ENCODE measurements at regions not wholly inside any gene's neighbourhood (a gene's known extent, or its start where the extent isn't known, plus 50 kb on each side); places are given as distances from the start of the nearest gene placed in this dataset.

- no peaks in the 10 kb centered on the region for H3K9me3 ChIP-seq (ENCODE audit: low read depth, low read length, poor library complexity, severe bottlenecking)
- no peak for DNase-seq (ENCODE audit: low spot score)
- no peaks in the 10 kb centered on the region for H3K27me3 ChIP-seq (replicated peaks; ENCODE audit: insufficient read depth, low read depth, low read length, poor library complexity)
- CTCF ChIA-PET: no interaction called here
- intact Hi-C loops (cut with micrococcal nuclease; ENCODE audit: unreplicated experiment): no loop called here
- no TSS peak for BruUV-seq (replicated peaks)
- no peak overlapping the region for H3K27ac ChIP-seq (ENCODE audit: low read depth, low read length, poor library complexity, severe bottlenecking)
- H3K4me1 ChIP-seq (ENCODE audit: insufficient read depth, low read length, poor library complexity, severe bottlenecking): no peaks in the 10 kb centered on the region
- POLR2A ChIA-PET (ENCODE audit: low non-redundant PET): no interaction called here
- no peak overlapping the region for H3K4me3 ChIP-seq (ENCODE audit: low read depth, low read length, poor library complexity, severe bottlenecking)
- no peaks in the 10 kb centered on the region for H3K36me3 ChIP-seq (ENCODE audit: insufficient read depth, low read length, poor library complexity, severe bottlenecking)
- no peak for TF ChIP-seq CTCF (conservative IDR thresholded peaks at IDR 0.05; ENCODE audit: low read depth, low read length)
- no peak for TF ChIP-seq EZH2 (IDR thresholded peaks at IDR 0.05; ENCODE audit: borderline replicate concordance, low read depth, low read length, poor library complexity, severe bottlenecking)
Observed at GRCh38 chr13:67318398-67318797, 88.3 kb upstream of the PCDH9 start.

- no peak overlapping the region for H3K27ac ChIP-seq (ENCODE audit: low read depth, low read length, poor library complexity, severe bottlenecking)
- no peak overlapping the region for H3K4me3 ChIP-seq (ENCODE audit: low read depth, low read length, poor library complexity, severe bottlenecking)
- H3K36me3 ChIP-seq (ENCODE audit: insufficient read depth, low read length, poor library complexity, severe bottlenecking): no peaks in the 10 kb centered on the region
- BruUV-seq (replicated peaks): no TSS peak
- H3K27me3 ChIP-seq (replicated peaks; ENCODE audit: insufficient read depth, low read depth, low read length, poor library complexity): no peaks in the 10 kb centered on the region
- no peaks in the 10 kb centered on the region for H3K9me3 ChIP-seq (ENCODE audit: low read depth, low read length, poor library complexity, severe bottlenecking)
- CTCF ChIA-PET: no interaction called here
- TF ChIP-seq EZH2 (IDR thresholded peaks at IDR 0.05; ENCODE audit: borderline replicate concordance, low read depth, low read length, poor library complexity, severe bottlenecking) (no peak), CTCF (conservative IDR thresholded peaks at IDR 0.05; ENCODE audit: low read depth, low read length) (no peak)
- POLR2A ChIA-PET (ENCODE audit: low non-redundant PET): no interaction called here
- no peak for DNase-seq (ENCODE audit: low spot score)
- intact Hi-C loops (cut with micrococcal nuclease; ENCODE audit: unreplicated experiment): no loop called here
- no peaks in the 10 kb centered on the region for H3K4me1 ChIP-seq (ENCODE audit: insufficient read depth, low read length, poor library complexity, severe bottlenecking)
Observed at GRCh38 chr13:67314405-67314804, 84.3 kb upstream of the PCDH9 start.

GRCh38 chr13:67308004-67308772 is 78.1 kb upstream of the PCDH9 start:
- no peak overlapping the region for H3K4me3 ChIP-seq (ENCODE audit: low read depth, low read length, poor library complexity, severe bottlenecking)
- intact Hi-C loops (cut with micrococcal nuclease; ENCODE audit: unreplicated experiment): no loop called here
- H3K9me3 ChIP-seq (ENCODE audit: low read depth, low read length, poor library complexity, severe bottlenecking): no peaks in the 10 kb centered on the region
- TF ChIP-seq EZH2 (IDR thresholded peaks at IDR 0.05; ENCODE audit: borderline replicate concordance, low read depth, low read length, poor library complexity, severe bottlenecking) (no peak), CTCF (conservative IDR thresholded peaks at IDR 0.05; ENCODE audit: low read depth, low read length) (no peak)
- POLR2A ChIA-PET (ENCODE audit: low non-redundant PET): no interaction called here
- no peaks in the 10 kb centered on the region for H3K4me1 ChIP-seq (ENCODE audit: insufficient read depth, low read length, poor library complexity, severe bottlenecking)
- H3K36me3 ChIP-seq (ENCODE audit: insufficient read depth, low read length, poor library complexity, severe bottlenecking): no peaks in the 10 kb centered on the region
- CTCF ChIA-PET: no interaction called here
- no TSS peak for BruUV-seq (replicated peaks)
- H3K27ac ChIP-seq (ENCODE audit: low read depth, low read length, poor library complexity, severe bottlenecking): no peak overlapping the region
- no peak for DNase-seq (ENCODE audit: low spot score)
- no peaks in the 10 kb centered on the region for H3K27me3 ChIP-seq (replicated peaks; ENCODE audit: insufficient read depth, low read depth, low read length, poor library complexity)

Measured in A673 (cell line).